ENCODE measurements at regions not wholly inside any gene's neighbourhood (a gene's known extent, or its start where the extent isn't known, plus 50 kb on each side); places are given as distances from the start of the nearest gene placed in this dataset.

DNA sequence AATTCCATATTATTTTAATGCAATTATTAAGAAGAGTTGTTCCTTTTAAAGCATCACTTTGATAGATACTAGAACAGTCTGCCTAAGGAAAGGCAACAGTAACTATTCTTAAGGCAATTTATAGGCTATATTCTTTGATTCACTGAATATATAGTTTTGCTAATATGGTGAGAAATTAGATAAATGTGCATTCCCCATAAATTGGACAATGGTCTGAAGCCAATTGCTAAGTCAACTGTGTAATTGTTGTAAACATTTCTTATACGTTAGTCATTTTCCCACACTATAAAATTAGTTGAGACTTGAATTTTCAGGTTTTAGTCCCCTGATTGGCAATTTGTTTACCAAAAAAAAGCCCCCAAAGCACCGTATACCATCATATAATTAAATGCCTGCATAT, 263.0 kb upstream of the NECTIN3 start:
- Histone ChIP-seq H3K36me3 (no peaks in the 10 kb centered on the region), H3K27ac (no peak overlapping the region), H3K4me3 (no peak overlapping the region), H3K9me3 (no peaks in the 10 kb centered on the region), H3K27me3 (no peaks in the 10 kb centered on the region), H3K4me1 (no peaks in the 10 kb centered on the region)
- TF ChIP-seq CTCF (IDR thresholded peaks at IDR 0.05), result no peak
- intact Hi-C loops (cut with DNase I), result no loop called here
- no peak for DNase-seq (ENCODE audit: low spot score in 2 of 2)

DNA sequence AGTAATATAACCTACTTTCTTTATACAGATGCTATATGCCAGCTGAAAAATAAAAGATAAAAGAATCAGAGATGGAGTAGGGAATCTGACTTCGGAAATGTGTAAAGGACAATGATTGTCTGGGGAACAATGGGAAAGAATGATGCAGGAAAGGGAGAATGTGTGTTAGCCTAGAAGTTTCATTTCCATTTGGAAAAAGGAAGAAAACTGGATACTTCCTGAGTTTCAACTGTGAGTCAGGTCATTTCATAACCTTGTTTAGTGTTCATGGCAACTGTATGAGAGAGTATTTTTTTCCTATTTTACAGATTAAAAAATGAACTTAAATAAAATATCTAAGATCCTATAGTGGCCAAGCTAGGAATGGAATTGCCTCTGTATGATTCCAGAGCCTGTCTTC, 261.3 kb upstream of the NECTIN3 start:
- no peak overlapping the region for H3K27ac ChIP-seq
- no peaks in the 10 kb centered on the region for H3K27me3 ChIP-seq
- intact Hi-C loops (cut with DNase I), result no loop called here
- DNase-seq (ENCODE audit: low spot score in 2 of 2), result no peak
- H3K36me3 ChIP-seq, result no peaks in the 10 kb centered on the region
- no peak for TF ChIP-seq CTCF (IDR thresholded peaks at IDR 0.05)
- H3K4me1 ChIP-seq, result no peaks in the 10 kb centered on the region
- H3K9me3 ChIP-seq, result no peaks in the 10 kb centered on the region
- no peak overlapping the region for H3K4me3 ChIP-seq

DNA sequence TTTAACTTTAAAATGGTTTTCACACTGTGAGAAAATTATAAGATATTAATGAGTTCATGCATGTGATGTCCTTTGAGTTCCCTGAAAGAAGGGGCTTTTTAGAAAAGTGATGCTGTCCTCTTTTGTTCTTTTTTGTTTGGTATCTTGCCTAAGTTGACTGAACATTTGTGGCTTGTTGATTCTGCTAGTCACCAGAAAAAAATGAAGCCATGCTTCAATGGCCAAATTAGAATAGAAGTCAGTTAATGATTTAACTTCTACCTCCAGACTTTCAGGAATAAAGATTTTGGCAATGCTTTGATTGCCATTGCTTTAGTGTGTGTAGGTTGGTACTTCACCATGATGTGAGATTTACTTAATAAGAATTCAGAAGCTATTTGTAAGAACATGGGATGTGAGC, 260.6 kb upstream of the NECTIN3 start:
- DNase-seq (ENCODE audit: low spot score in 2 of 2), result no peak
- Histone ChIP-seq H3K4me3 (no peak overlapping the region), H3K4me1 (no peaks in the 10 kb centered on the region), H3K9me3 (no peaks in the 10 kb centered on the region), H3K27me3 (no peaks in the 10 kb centered on the region), H3K36me3 (no peaks in the 10 kb centered on the region), H3K27ac (no peak overlapping the region)
- TF ChIP-seq CTCF (IDR thresholded peaks at IDR 0.05), result no peak
- intact Hi-C loops (cut with DNase I), result no loop called here

- no peak for TF ChIP-seq CTCF (IDR thresholded peaks at IDR 0.05)
- Histone ChIP-seq H3K27me3 (no peaks in the 10 kb centered on the region), H3K4me3 (no peak overlapping the region), H3K36me3 (no peaks in the 10 kb centered on the region), H3K4me1 (no peaks in the 10 kb centered on the region), H3K27ac (no peak overlapping the region), H3K9me3 (no peaks in the 10 kb centered on the region)
- intact Hi-C loops (cut with DNase I), result no loop called here
- DNase-seq (ENCODE audit: low spot score in 2 of 2), result no peak
Observed at GRCh38 chr3:110813541-110813940, 258.1 kb upstream of the NECTIN3 start.

DNA sequence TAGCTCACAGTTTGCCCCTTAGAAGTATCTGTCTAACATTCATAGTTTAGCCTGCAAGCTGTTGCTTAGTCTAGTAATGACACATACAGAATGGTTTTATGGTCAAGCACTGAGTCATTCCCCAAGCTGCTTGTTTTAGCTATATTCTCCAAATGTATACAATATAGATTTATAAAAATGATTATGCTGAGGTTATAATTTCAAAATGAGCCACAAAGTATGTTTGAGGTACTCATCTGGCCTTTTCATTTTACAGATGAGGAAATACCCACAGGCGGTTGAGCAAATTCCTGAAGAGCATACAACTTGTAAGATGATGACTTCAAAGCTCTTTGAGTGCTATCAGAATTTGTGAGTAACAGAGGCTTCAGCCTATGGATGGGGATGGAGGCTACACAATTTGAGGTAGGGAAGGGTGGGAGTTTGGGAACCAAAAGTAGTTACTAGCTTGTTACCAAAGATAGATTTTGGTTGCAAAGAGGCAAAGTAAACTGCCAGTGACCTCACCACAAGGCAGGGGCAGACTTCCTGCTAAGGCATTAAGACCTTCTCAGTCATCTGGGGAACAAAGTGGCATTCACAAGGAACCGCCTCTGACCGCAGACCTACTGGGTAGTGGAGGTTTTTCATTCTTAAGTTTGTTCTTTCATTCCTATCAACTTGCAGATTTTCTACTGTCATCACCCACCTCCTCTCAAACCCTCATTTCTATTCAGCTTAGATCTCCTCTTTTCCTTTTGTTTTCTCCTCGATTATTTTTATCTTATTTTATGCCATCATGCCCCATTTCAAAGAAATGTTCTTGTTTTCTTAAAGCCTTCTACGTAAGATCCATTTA, 257.2 kb upstream of the NECTIN3 start:
- Histone ChIP-seq H3K27ac (no peak overlapping the region), H3K9me3 (no peaks in the 10 kb centered on the region), H3K27me3 (no peaks in the 10 kb centered on the region), H3K36me3 (no peaks in the 10 kb centered on the region), H3K4me3 (no peak overlapping the region), H3K4me1 (no peaks in the 10 kb centered on the region)
- no peak for DNase-seq (ENCODE audit: low spot score in 2 of 2)
- intact Hi-C loops (cut with DNase I), result no loop called here
- TF ChIP-seq CTCF (IDR thresholded peaks at IDR 0.05), result no peak
